Lung (tissue), 11 donors: ENCODE measurements at regions not wholly inside any gene's neighbourhood (a gene's known extent, or its start where the extent isn't known, plus 50 kb on each side); places are given as distances from the start of the nearest gene placed in this dataset.

ENCODE experiments used
- ATAC-seq: fragments of 200-7000 bp; cut with Tn5 transposase; one replicate; pipeline ENCODE4 v1.9.1; 2020; ENCODE audit warnings: moderate number of reproducible peaks; ENCODE audit not compliant: insufficient read depth, low FRiP score
- DNase-seq, 3 donors: peaks; one replicate each; pipeline ENCODE4 v3.0.0-alpha.2; 2013 to 2017
- H3K27ac ChIP-seq, 2 donors: one replicate each; pipeline ENCODE4 v1.5.1; 2013; ENCODE audit warnings: mild to moderate bottlenecking in 2 of 2, moderate library complexity in 2 of 2, control low read depth in 1 of 2, inconsistent platforms in 1 of 2, low read depth in 1 of 2, low read length in 1 of 2
- H3K27me3 ChIP-seq, 3 donors: one replicate each; pipeline ENCODE4 v1.5.1; 2013; ENCODE audit warnings: low read length in 2 of 3; ENCODE audit not compliant: control insufficient read depth in 3 of 3, insufficient read depth in 3 of 3
- H3K36me3 ChIP-seq, 4 donors: one replicate each; pipeline ENCODE4 v1.5.1; 2013; ENCODE audit warnings: low read length in 4 of 4, mild to moderate bottlenecking in 1 of 4, moderate library complexity in 1 of 4; ENCODE audit not compliant: control insufficient read depth in 4 of 4, insufficient read depth in 4 of 4
- H3K4me1 ChIP-seq, 5 donors: one replicate each; pipeline ENCODE4 v1.5.1; 2013; ENCODE audit warnings: low read length in 5 of 5, mild to moderate bottlenecking in 2 of 5, moderate library complexity in 1 of 5; ENCODE audit not compliant: control insufficient read depth in 5 of 5, insufficient read depth in 5 of 5
- H3K4me3 ChIP-seq: one replicate; pipeline ENCODE4 v1.5.1; 2013; ENCODE audit warnings: mild to moderate bottlenecking, control low read depth, moderate library complexity
- H3K9ac ChIP-seq, 2 donors: one replicate each; pipeline ENCODE4 v1.5.1; 2013; ENCODE audit warnings: low read length in 2 of 2, control low read depth in 1 of 2; ENCODE audit not compliant: insufficient read depth in 1 of 2
- H3K9me3 ChIP-seq, 4 donors: one replicate each; pipeline ENCODE4 v1.5.1; 2013; ENCODE audit warnings: low read length in 3 of 4, mild to moderate bottlenecking in 1 of 4, moderate library complexity in 1 of 4; ENCODE audit not compliant: control insufficient read depth in 4 of 4, insufficient read depth in 3 of 4
- CTCF ChIP-seq: IDR thresholded peaks from 2 replicates; pipeline ENCODE4 v1.5.1; 2012; ENCODE audit warnings: mild to moderate bottlenecking; ENCODE audit errors: control extremely low read depth, extremely low read depth
- WGBS, 2 donors: extraction: QIAGEN DNeasy Blood & Tissue Kit; methylation state at CpG; one replicate each; pipeline ENCODE4 v1.1.7; 2013; 5-methylcytosine and 5-hydroxymethylcytosine counted together
- donor health status: control.
- donor health status: control.
- donor health status: Bipolar disorder and iron deficiency.
- donor health status: healthy.
- donor health status: DM: yes; HTN: yes; CAD: no.

GRCh38 chr1:4019147-4019521 lies 119.1 kb upstream of the C1orf174 start:
- Histone ChIP-seq H3K9ac (no peak overlapping the region), H3K9me3 (peaks cover 0 to 6% (median 0%) of the 10 kb centered on the region in 4 donors), H3K27ac (no peak overlapping the region), H3K36me3 (no peaks in the 10 kb centered on the region), H3K4me3 (no peak overlapping the region), H3K27me3 (peaks cover 0 to 3% (median 0%) of the 10 kb centered on the region in 3 donors), H3K4me1 (no peaks in the 10 kb centered on the region)
- 77 to 86% methylated on average over 13 of the region's 13 CpGs for WGBS, 2 donors
- DNase-seq: no peak
- ATAC-seq: no peak
- no peak for TF ChIP-seq CTCF

GRCh38 chr1:4019606-4020331 lies 119.7 kb upstream of the C1orf174 start:
- Histone ChIP-seq H3K36me3 (no peaks in the 10 kb centered on the region), H3K9me3 (peaks cover 0 to 6% (median 0%) of the 10 kb centered on the region in 4 donors), H3K4me3 (no peak overlapping the region), H3K27me3 (peaks cover 0 to 3% (median 0%) of the 10 kb centered on the region in 3 donors), H3K9ac (no peak overlapping the region), H3K27ac (no peak overlapping the region), H3K4me1 (no peaks in the 10 kb centered on the region)
- DNase-seq (no peak), ATAC-seq (no peak)
- TF ChIP-seq CTCF: no peak
- 83 to 91% methylated on average over 15 of the region's 15 CpGs for WGBS, 2 donors

GRCh38 chr1:4020449-4020848 lies 120.4 kb upstream of the C1orf174 start:
- Histone ChIP-seq H3K27me3 (no peaks in the 10 kb centered on the region), H3K27ac (no peak overlapping the region), H3K36me3 (no peaks in the 10 kb centered on the region), H3K9me3 (peaks cover 0 to 6% (median 0%) of the 10 kb centered on the region in 4 donors), H3K4me3 (no peak overlapping the region), H3K9ac (no peak overlapping the region), H3K4me1 (no peaks in the 10 kb centered on the region)
- TF ChIP-seq CTCF: no peak
- ATAC-seq: no peak
- 64 to 67% methylated on average over 9 of the region's 9 CpGs for WGBS, 2 donors
- DNase-seq: no peak
